HG02870 (cell line): ENCODE measurements at regions not wholly inside any gene's neighbourhood (a gene's known extent, or its start where the extent isn't known, plus 50 kb on each side); places are given as distances from the start of the nearest gene placed in this dataset.

Source experiments
- ATAC-seq: cut with Tn5 transposase; IDR thresholded peaks from one replicate; pipeline ENCODE4 v1.9.1; 2021; ENCODE audit warnings: mild to moderate bottlenecking, moderate library complexity; ENCODE audit not compliant: unreplicated experiment

GRCh38 chr1:94620345-94621031 is 78.9 kb upstream of the F3 start:
- ATAC-seq, result no peak

GRCh38 chr1:94619731-94620130 is 78.2 kb upstream of the F3 start:
- no peak for ATAC-seq

- ATAC-seq, result no peak
Measured at GRCh38 chr1:94617957-94618739, 76.6 kb upstream of the F3 start.

- no peak for ATAC-seq
Measured at GRCh38 chr1:94617134-94617805, 75.7 kb upstream of the F3 start.

- no peak for ATAC-seq
Measured at GRCh38 chr1:94616506-94616905, 74.9 kb upstream of the F3 start.

GRCh38 chr1:94614996-94615395 is 73.4 kb upstream of the F3 start:
- no peak for ATAC-seq

- no peak for ATAC-seq
Measured at GRCh38 chr1:94614168-94614815, 72.7 kb upstream of the F3 start.

GRCh38 chr1:94612525-94613204 is 71.1 kb upstream of the F3 start:
- ATAC-seq, result no peak

GRCh38 chr1:94611681-94612475 is 70.3 kb upstream of the F3 start:
- no peak for ATAC-seq

- ATAC-seq, result no peak
Measured at GRCh38 chr1:94609619-94610018, 68.1 kb upstream of the F3 start.

GRCh38 chr1:94608852-94609530 is 67.4 kb upstream of the F3 start:
- no peak for ATAC-seq

GRCh38 chr1:94608142-94608851 is 66.7 kb upstream of the F3 start:
- ATAC-seq, result no peak

- no peak for ATAC-seq
Measured at GRCh38 chr1:94607398-94607797, 65.8 kb upstream of the F3 start.

GRCh38 chr1:94606471-94606870 is 64.9 kb upstream of the F3 start:
- ATAC-seq, result no peak

GRCh38 chr1:94603663-94604062 is 62.1 kb upstream of the F3 start:
- ATAC-seq, result no peak

GRCh38 chr1:94602802-94603625 is 61.5 kb upstream of the F3 start:
- no peak for ATAC-seq

- no peak for ATAC-seq
Measured at GRCh38 chr1:94602316-94602715, 60.8 kb upstream of the F3 start.

- no peak for ATAC-seq
Measured at GRCh38 chr1:94600556-94600955, 59.0 kb upstream of the F3 start.
